ENCODE measurements at regions not wholly inside any gene's neighbourhood (a gene's known extent, or its start where the extent isn't known, plus 50 kb on each side); places are given as distances from the start of the nearest gene placed in this dataset.
"Not testable (repeated sequence)": the region's sequence is repeated elsewhere in the genome, so short reads cannot be mapped to it uniquely, and the experiment has no call there.

- DNase-seq = not testable (repeated sequence)
Measured at GRCh38 chr13:86253497-86253896, 454.3 kb upstream of the SLITRK6 start.

GRCh38 chr13:86255820-86256219, 456.6 kb upstream of the SLITRK6 start:
- not testable (repeated sequence) for DNase-seq

GRCh38 chr13:86269511-86269910, 470.3 kb upstream of the SLITRK6 start:
- DNase-seq = no peak

GRCh38 chr13:86282442-86282841, 483.2 kb upstream of the SLITRK6 start:
- peak; percentile 8 for DNase-seq

GRCh38 chr13:86283031-86283430, 483.8 kb upstream of the SLITRK6 start:
- no peak for DNase-seq

GRCh38 chr13:86298725-86299124, 499.5 kb upstream of the SLITRK6 start:
- DNase-seq = no peak

GRCh38 chr13:86299128-86299527, 499.9 kb upstream of the SLITRK6 start:
- no peak for DNase-seq

GRCh38 chr13:86309881-86310280, 510.7 kb upstream of the SLITRK6 start:
- DNase-seq = no peak

GRCh38 chr13:86313421-86313820, 514.2 kb upstream of the SLITRK6 start:
- no peak for DNase-seq

- no peak for DNase-seq
Measured at GRCh38 chr13:86318450-86318849, 519.2 kb upstream of the SLITRK6 start.

GRCh38 chr13:86324191-86324590, 525.0 kb upstream of the SLITRK6 start:
- DNase-seq = no peak

GRCh38 chr13:86355301-86355700, 556.1 kb upstream of the SLITRK6 start:
- no peak for DNase-seq

- no peak for DNase-seq
Measured at GRCh38 chr13:86357106-86357505, 557.9 kb upstream of the SLITRK6 start.

GRCh38 chr13:86363749-86364148, 564.5 kb upstream of the SLITRK6 start:
- DNase-seq = not testable (repeated sequence)

GRCh38 chr13:86368924-86369323, 569.7 kb upstream of the SLITRK6 start:
- DNase-seq = no peak

- no peak for DNase-seq
Measured at GRCh38 chr13:86377451-86377850, 578.2 kb upstream of the SLITRK6 start.

GRCh38 chr13:86378628-86379027, 579.4 kb upstream of the SLITRK6 start:
- DNase-seq = no peak

GRCh38 chr13:86383151-86383550, 583.9 kb upstream of the SLITRK6 start:
- no peak for DNase-seq

GRCh38 chr13:86383561-86383960, 584.3 kb upstream of the SLITRK6 start:
- DNase-seq = no peak

- no peak for DNase-seq
Measured at GRCh38 chr13:86397635-86398034, 598.4 kb upstream of the SLITRK6 start.

- no peak for DNase-seq
Measured at GRCh38 chr13:86399572-86399971, 600.4 kb upstream of the SLITRK6 start.

GRCh38 chr13:86402500-86402899, 603.3 kb upstream of the SLITRK6 start:
- DNase-seq = no peak

GRCh38 chr13:86403181-86403580, 604.0 kb upstream of the SLITRK6 start:
- DNase-seq = no peak

GRCh38 chr13:86409466-86410241, 610.4 kb upstream of the SLITRK6 start:
- DNase-seq = no peak

- DNase-seq = no peak
Measured at GRCh38 chr13:86425170-86425815, 626.1 kb upstream of the SLITRK6 start.

Data from hematopoietic multipotent progenitor cell treated with erythropoietin and hydrocortisone succinate and interleukin-3 and kit ligand, for 4 days (in vitro differentiated cells).